H1 (cell line): ENCODE measurements at regions not wholly inside any gene's neighbourhood (a gene's known extent, or its start where the extent isn't known, plus 50 kb on each side); places are given as distances from the start of the nearest gene placed in this dataset.
"Not testable (repeated sequence)": the region's sequence is repeated elsewhere in the genome, so short reads cannot be mapped to it uniquely, and the experiment has no call there.

Experiments
- CTCF ChIA-PET: fragments of 300-600 bp; sonication (Branson Sonifier 250); formaldehyde crosslinking; loops from one replicate; lab custom pipeline; 2021; ENCODE audit not compliant: partially characterized antibody; lab: Charles Lee
- POLR2A ChIA-PET: fragments of 300-600 bp; sonication (Branson Sonifier 250); formaldehyde crosslinking; loops from one replicate; lab custom pipeline; 2021; ENCODE audit warnings: inconsistent platforms; ENCODE audit not compliant: partially characterized antibody; lab: Charles Lee
- DNase-seq, 2 experiments: peaks; one replicate each; pipeline versions ENCODE4 v3.0.0 to v3.0.0-alpha.2; 2010 to 2022; ENCODE audit warnings: low spot score in 2 of 2, low read depth in 1 of 2, mixed read lengths in 1 of 2
- FAIRE-seq: peaks from 2 replicates; lab custom pipeline; 2011; peaks lifted over from hg19 to GRCh38; lab: Jason Lieb, UNC
- H2AFZ ChIP-seq: 2 replicates; pipeline ENCODE4 v1.8.1; 2012; ENCODE audit warnings: low read length, inconsistent platforms
- H2AK5ac ChIP-seq: 2 replicates; pipeline ENCODE4 v1.6.1; 2013; ENCODE audit warnings: low read depth, low read length
- H2BK120ac ChIP-seq: replicated peaks from 2 replicates; pipeline ENCODE3; 2013; ENCODE audit warnings: low read depth, low read length, inconsistent platforms
- H2BK12ac ChIP-seq: 2 replicates; pipeline ENCODE4 v1.6.1; 2013; ENCODE audit warnings: low read depth, low read length
- H2BK15ac ChIP-seq: 2 replicates; pipeline ENCODE4 v1.6.1; 2013; ENCODE audit warnings: low read length
- H2BK20ac ChIP-seq: 2 replicates; pipeline ENCODE4 v1.6.1; 2013; ENCODE audit warnings: low read length
- H2BK5ac ChIP-seq: 2 replicates; pipeline ENCODE4 v1.6.1; 2013; ENCODE audit warnings: low read depth, low read length
- H3K14ac ChIP-seq: 2 replicates; pipeline ENCODE4 v1.6.1; 2013; ENCODE audit warnings: inconsistent platforms; ENCODE audit not compliant: insufficient read length
- H3K18ac ChIP-seq: 2 replicates; pipeline ENCODE4 v1.6.1; 2013; ENCODE audit warnings: low read length; ENCODE audit errors: extremely low read depth
- H3K23ac ChIP-seq: 2 replicates; pipeline ENCODE4 v1.6.1; 2013; ENCODE audit warnings: inconsistent platforms; ENCODE audit not compliant: insufficient read length
- H3K23me2 ChIP-seq: 2 replicates; pipeline ENCODE4 v1.6.1; 2013; ENCODE audit warnings: low read depth, low read length
- H3K27ac ChIP-seq: 2 replicates; pipeline ENCODE4 v1.6.1; 2011; ENCODE audit warnings: low read depth, low read length, inconsistent platforms
- H3K27me3 ChIP-seq, 4 experiments: replicated peaks in 1 of 4; 1 replicate in 1 of 4; 2 replicates in 3 of 4; pipeline versions ENCODE4 v1.6.1 to v1.8.1; 2011 to 2013; ENCODE audit warnings: low read length in 3 of 4, mild to moderate bottlenecking in 3 of 4, inconsistent platforms in 2 of 4, mixed read lengths in 2 of 4, moderate library complexity in 1 of 4; ENCODE audit not compliant: control insufficient read depth in 3 of 4, insufficient read depth in 3 of 4; ENCODE audit errors: extremely low read depth in 1 of 4
- H3K36me3 ChIP-seq, 4 experiments: 2 replicates each; pipeline versions ENCODE4 v1.6.1 to v1.8.1; 2011 to 2013; ENCODE audit warnings: mild to moderate bottlenecking in 4 of 4, low read length in 3 of 4, moderate library complexity in 2 of 4, control low read depth in 1 of 4, inconsistent platforms in 1 of 4; ENCODE audit not compliant: insufficient read depth in 4 of 4, control insufficient read depth in 2 of 4
- H3K4ac ChIP-seq: replicated peaks from 2 replicates; pipeline ENCODE3; 2013; ENCODE audit warnings: low read length, low read depth, mixed read lengths, inconsistent platforms; ENCODE audit not compliant: insufficient read length
- H3K4me1 ChIP-seq, 4 experiments: replicated peaks in 1 of 4; 1 replicate in 1 of 4; 2 replicates in 3 of 4; pipeline versions ENCODE4 v1.6.1 to v1.8.1; 2011 to 2013; ENCODE audit warnings: low read length in 3 of 4, inconsistent platforms in 2 of 4, mixed read lengths in 1 of 4; ENCODE audit not compliant: insufficient read depth in 4 of 4, control insufficient read depth in 3 of 4
- H3K4me2 ChIP-seq, 2 experiments: 2 replicates each; pipeline versions ENCODE4 v1.6.1 to v1.8.1; 2011 to 2013; ENCODE audit warnings: low read depth in 2 of 2, low read length in 2 of 2, control low read depth in 1 of 2, inconsistent platforms in 1 of 2, mild to moderate bottlenecking in 1 of 2; ENCODE audit not compliant: insufficient read depth in 1 of 2
- H3K4me3 ChIP-seq, 4 experiments: fragments of 200-600, 300-600 bp in 1 of 4; sonication (generic), shearing (Covaris generic), sonication (Bioruptor Twin) in 1 of 4; 2 replicates each; pipeline versions ENCODE4 v1.5.1 to v1.8.1; 2011 to 2016; ENCODE audit warnings: low read length in 4 of 4, low read depth in 3 of 4, control low read depth in 2 of 4, inconsistent platforms in 2 of 4, mild to moderate bottlenecking in 2 of 4, mixed read lengths in 1 of 4, moderate library complexity in 1 of 4; ENCODE audit not compliant: insufficient read depth in 2 of 4; ENCODE audit errors: extremely low read depth in 1 of 4
- H3K56ac ChIP-seq: replicated peaks from 2 replicates; pipeline ENCODE3; 2013; ENCODE audit warnings: low read depth, mild to moderate bottlenecking, mixed read lengths, low read length, inconsistent platforms; ENCODE audit not compliant: insufficient read length
- H3K79me1 ChIP-seq: 2 replicates; pipeline ENCODE4 v1.6.1; 2013; ENCODE audit warnings: low read depth, low read length, control low read depth
- H3K79me2 ChIP-seq, 2 experiments: 2 replicates each; pipeline versions ENCODE4 v1.6.1 to v1.8.1; 2012 to 2013; ENCODE audit warnings: low read length in 2 of 2, mild to moderate bottlenecking in 2 of 2, inconsistent platforms in 1 of 2; ENCODE audit not compliant: insufficient read depth in 2 of 2, control insufficient read depth in 1 of 2
- H3K9ac ChIP-seq, 4 experiments: replicated peaks in 1 of 4; 1 replicate in 1 of 4; 2 replicates in 3 of 4; pipeline versions ENCODE4 v1.6.1 to v1.8.1; 2011 to 2013; ENCODE audit warnings: low read depth in 3 of 4, low read length in 3 of 4, control low read depth in 2 of 4, mild to moderate bottlenecking in 2 of 4, moderate library complexity in 2 of 4, inconsistent platforms in 1 of 4; ENCODE audit errors: extremely low read depth in 1 of 4
- H3K9me3 ChIP-seq, 2 experiments: 2 replicates each; pipeline versions ENCODE4 v1.6.1 to v1.8.1; 2012 to 2013; ENCODE audit warnings: mild to moderate bottlenecking in 2 of 2, moderate library complexity in 2 of 2, control low read depth in 1 of 2, inconsistent platforms in 1 of 2, low read depth in 1 of 2, low read length in 1 of 2, mixed read lengths in 1 of 2; ENCODE audit not compliant: insufficient read depth in 2 of 2
- H4K20me1 ChIP-seq, 2 experiments: replicated peaks in 1 of 2; 2 replicates each; pipeline versions ENCODE3 to v1.8.1; 2011 to 2013; ENCODE audit warnings: inconsistent platforms in 2 of 2, low read length in 2 of 2, mild to moderate bottlenecking in 1 of 2; ENCODE audit not compliant: insufficient read depth in 2 of 2, control insufficient read depth in 1 of 2
- H4K5ac ChIP-seq: 2 replicates; pipeline ENCODE4 v1.6.1; 2013; ENCODE audit warnings: low read length, low read depth, mixed read lengths, inconsistent platforms; ENCODE audit not compliant: insufficient read length
- H4K8ac ChIP-seq: 2 replicates; pipeline ENCODE4 v1.8.0; 2013; ENCODE audit warnings: mild to moderate bottlenecking, moderate library complexity, low read length, inconsistent platforms; ENCODE audit not compliant: insufficient read depth; ENCODE audit errors: extremely low read depth
- H4K91ac ChIP-seq: replicated peaks from 2 replicates; pipeline ENCODE3; 2013; ENCODE audit warnings: low read length, mixed read lengths, inconsistent platforms; ENCODE audit not compliant: insufficient read length
- EZH2 ChIP-seq: fragments of 200-600 bp; sonication (generic); IDR thresholded peaks from 2 replicates; pipeline ENCODE4 v1.7.1; 2012; ENCODE audit warnings: low read depth, mild to moderate bottlenecking, moderate library complexity, low read length, inconsistent platforms; ENCODE audit not compliant: severe bottlenecking
- WGBS, 2 experiments: shearing (Covaris generic) in 1 of 2; methylation state at CpG; one replicate each; pipeline versions ENCODE4 v1.1.6 to v1.1.7; 2013 to 2015; ENCODE audit warnings: low lambda C conversion rate in 2 of 2, mixed read lengths in 2 of 2, inconsistent platforms in 1 of 2, low coverage in 1 of 2, missing lambda C conversion rate in 1 of 2; ENCODE audit not compliant: insufficient replicate concordance in 2 of 2, insufficient coverage in 1 of 2, insufficient read length in 1 of 2; ENCODE audit errors: extremely low coverage in 1 of 2, missing lambda C conversion rate in 1 of 2; 5-methylcytosine and 5-hydroxymethylcytosine counted together

DNA sequence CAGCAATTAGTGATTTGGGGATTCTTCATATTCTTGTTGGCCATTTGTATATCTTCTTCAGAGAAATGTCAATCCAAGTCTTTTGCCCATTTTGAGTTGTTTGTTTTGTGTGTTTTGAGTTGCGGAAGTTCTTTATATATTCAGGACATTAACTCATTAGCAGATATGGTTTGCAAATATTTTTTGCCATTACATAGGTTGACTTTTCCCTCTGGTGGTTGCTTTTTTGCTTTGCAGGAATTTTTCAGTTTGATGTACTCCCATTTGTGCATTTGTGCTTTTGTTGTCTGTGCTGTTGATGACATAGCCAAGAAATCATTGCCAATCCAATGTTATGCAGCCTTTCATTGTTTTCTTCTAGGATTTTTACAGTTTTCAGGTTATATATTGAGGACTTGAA lies 63.6 kb upstream of the DNAJC1 start (continued):
- no peak for TF ChIP-seq EZH2

- FAIRE-seq, POLR2A ChIA-PET, H2BK20ac ChIP-seq: not testable (repeated sequence)
Measured at GRCh38 chr10:22060984-22061383, 57.5 kb upstream of the DNAJC1 start.

More at GRCh38 chr10:22060984-22061383, 57.5 kb upstream of the DNAJC1 start:
- H3K4me2 ChIP-seq, H3K79me1 ChIP-seq, H2AFZ ChIP-seq, H3K23me2 ChIP-seq, H3K4me3 ChIP-seq, H2BK12ac ChIP-seq, H3K79me2 ChIP-seq, H3K27ac ChIP-seq, DNase-seq, H2BK120ac ChIP-seq, H3K9ac ChIP-seq, H2BK5ac ChIP-seq, H4K8ac ChIP-seq, H4K5ac ChIP-seq, H2AK5ac ChIP-seq, H3K36me3 ChIP-seq, H3K4ac ChIP-seq, H3K23ac ChIP-seq, H4K91ac ChIP-seq, H3K18ac ChIP-seq, H3K4me1 ChIP-seq, H4K20me1 ChIP-seq, H3K27me3 ChIP-seq, CTCF ChIA-PET, H3K56ac ChIP-seq, H2BK15ac ChIP-seq, H3K14ac ChIP-seq: not testable (repeated sequence)
- peaks cover 10 to 17% of the 10 kb centered on the region in 2 experiments for H3K9me3 ChIP-seq
- WGBS, 2 experiments = 88% methylated on average over 6 of the region's 6 CpGs; no CpG with 5 or more reads in 1 of the 2 experiments
